Muscle of back (tissue), 3 donors: ENCODE measurements at regions not wholly inside any gene's neighbourhood (a gene's known extent, or its start where the extent isn't known, plus 50 kb on each side); places are given as distances from the start of the nearest gene placed in this dataset.

Experiments
- DNase-seq, 3 donors: peaks; one replicate each; pipeline versions ENCODE4 v3.0.0 to v3.0.0-alpha.2; 2013

- DNase-seq: no peak
Observed at GRCh38 chr9:91130796-91131318, 230.9 kb downstream of the AUH start.

GRCh38 chr9:91131433-91131839 lies 230.3 kb downstream of the AUH start:
- DNase-seq: peak in 2 of 3 donors; percentile 35 to 90

- DNase-seq: no peak
Observed at GRCh38 chr9:91132576-91133073, 229.1 kb downstream of the AUH start.

- DNase-seq: no peak
Observed at GRCh38 chr9:91134608-91135007, 227.1 kb downstream of the AUH start.

GRCh38 chr9:91137391-91137790 lies 224.3 kb downstream of the AUH start:
- DNase-seq: no peak

- no peak for DNase-seq
Observed at GRCh38 chr9:91138760-91139159, 223.0 kb downstream of the AUH start.

GRCh38 chr9:91141407-91141965 lies 220.2 kb downstream of the AUH start:
- DNase-seq: no peak

GRCh38 chr9:91143162-91143561 lies 218.6 kb downstream of the AUH start:
- DNase-seq: no peak

- DNase-seq: no peak
Observed at GRCh38 chr9:91143642-91144041, 218.1 kb downstream of the AUH start.

GRCh38 chr9:91144769-91145168 lies 216.9 kb downstream of the AUH start:
- no peak for DNase-seq

GRCh38 chr9:91145496-91145895 lies 216.2 kb downstream of the AUH start:
- no peak for DNase-seq

- DNase-seq: no peak
Observed at GRCh38 chr9:91146391-91147019, 215.2 kb downstream of the AUH start.

- no peak for DNase-seq
Observed at GRCh38 chr9:91147079-91147708, 214.5 kb downstream of the AUH start.

- no peak for DNase-seq
Observed at GRCh38 chr9:91148306-91148705, 213.4 kb downstream of the AUH start.

GRCh38 chr9:91150273-91150997 lies 211.3 kb downstream of the AUH start:
- no peak for DNase-seq

GRCh38 chr9:91150998-91151717 lies 210.6 kb downstream of the AUH start:
- DNase-seq: peak in 1 of 3 donors; percentile 88

- no peak for DNase-seq
Observed at GRCh38 chr9:91151718-91152095, 210.0 kb downstream of the AUH start.

- no peak for DNase-seq
Observed at GRCh38 chr9:91154686-91155085, 207.0 kb downstream of the AUH start.

- no peak for DNase-seq
Observed at GRCh38 chr9:91155181-91155580, 206.5 kb downstream of the AUH start.

- DNase-seq: no peak
Observed at GRCh38 chr9:91155746-91156376, 205.9 kb downstream of the AUH start.
